Epidermal melanocyte (primary cell): ENCODE measurements at regions not wholly inside any gene's neighbourhood (a gene's known extent, or its start where the extent isn't known, plus 50 kb on each side); places are given as distances from the start of the nearest gene placed in this dataset.

Experiments used
- DNase-seq: peaks from one replicate; pipeline ENCODE4 v3.0.0; 2011; ENCODE audit warnings: low spot score; ENCODE audit not compliant: insufficient read length

DNA sequence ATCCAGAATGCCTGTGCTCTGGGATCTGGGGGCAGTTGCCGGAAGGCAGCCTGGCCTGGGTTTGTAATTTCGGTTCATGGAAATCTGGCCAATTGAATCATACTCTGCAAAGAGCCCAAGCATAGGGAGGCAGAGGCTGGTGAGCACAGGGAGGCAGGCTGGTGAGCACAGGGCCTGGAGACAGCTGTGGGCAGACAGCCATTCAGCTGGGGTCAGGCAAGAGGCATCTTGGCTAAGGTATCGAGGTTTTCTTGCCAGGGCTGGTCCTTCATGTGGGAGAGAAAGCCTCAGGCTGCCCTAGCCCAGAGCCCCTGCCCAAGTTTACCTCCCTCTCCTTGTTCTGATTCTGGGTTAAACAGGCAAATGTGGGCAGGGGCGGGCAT lies 63.7 kb upstream of the BAIAP2L1 start:
- DNase-seq = no peak

- DNase-seq = no peak
These were observed 63.1 kb upstream of the BAIAP2L1 start for GRCh38 chr7:98463837-98464557.

- no peak for DNase-seq
These were observed 62.2 kb upstream of the BAIAP2L1 start for GRCh38 chr7:98462911-98463633.

- no peak for DNase-seq
These were observed 60.0 kb upstream of the BAIAP2L1 start for GRCh38 chr7:98460902-98461301.

DNA sequence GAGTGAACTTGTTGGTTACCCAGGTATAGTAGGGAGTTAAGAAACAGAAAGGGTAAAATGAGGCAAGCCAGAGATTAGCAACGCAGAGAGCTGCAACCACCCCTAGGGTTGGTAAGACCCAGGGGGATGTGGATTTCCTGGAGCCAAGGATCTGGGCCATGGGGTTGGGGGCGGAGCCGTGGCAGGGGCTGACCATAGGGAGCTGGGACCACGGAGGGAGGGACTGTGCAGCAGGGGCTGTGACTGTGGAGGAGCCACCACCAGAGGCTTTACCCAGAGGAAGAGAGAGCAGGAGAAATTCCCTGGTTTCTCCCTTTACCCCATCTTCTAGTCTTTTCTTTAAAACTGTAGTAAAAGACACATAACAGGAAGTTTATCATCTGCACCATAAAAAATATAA lies 58.6 kb upstream of the BAIAP2L1 start:
- DNase-seq = no peak

DNA sequence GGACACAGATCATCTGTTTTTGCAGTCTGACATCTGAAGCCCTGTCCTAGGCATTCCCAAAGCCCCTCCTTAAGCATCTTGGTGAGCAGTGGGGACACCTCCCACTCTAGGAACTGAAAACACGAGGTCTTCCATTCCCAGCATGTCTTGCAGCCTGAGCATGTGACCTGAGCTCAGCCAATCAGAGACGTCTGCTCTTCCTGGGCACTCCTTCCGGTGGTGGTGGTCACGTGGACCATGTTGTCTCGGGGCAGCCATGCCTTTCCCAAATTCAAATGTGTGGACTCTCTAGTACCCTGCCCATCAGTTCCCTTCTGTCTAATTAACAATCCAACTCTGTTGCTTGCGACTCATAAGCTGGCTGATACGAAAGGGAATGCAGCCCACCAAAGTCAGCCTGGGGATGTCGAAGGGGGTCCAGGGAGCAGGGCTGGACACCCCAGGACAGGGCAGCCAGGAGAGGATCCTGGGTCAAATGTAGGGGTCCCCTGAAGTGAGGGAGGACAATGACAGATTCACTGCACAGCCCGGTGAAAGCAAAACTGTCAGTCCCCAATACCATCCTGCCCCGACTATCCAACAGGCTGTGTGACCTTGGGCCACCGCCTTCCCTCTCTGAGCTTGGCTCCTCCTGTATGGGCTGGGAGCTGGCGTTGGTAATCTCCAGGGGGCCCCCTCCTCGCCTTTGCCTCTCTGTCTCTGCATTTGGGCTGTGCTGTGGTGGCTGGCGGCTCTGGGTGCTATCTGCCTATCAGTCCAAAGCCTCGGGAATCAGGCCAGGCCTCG lies 57.4 kb upstream of the BAIAP2L1 start:
- DNase-seq = no peak

DNA sequence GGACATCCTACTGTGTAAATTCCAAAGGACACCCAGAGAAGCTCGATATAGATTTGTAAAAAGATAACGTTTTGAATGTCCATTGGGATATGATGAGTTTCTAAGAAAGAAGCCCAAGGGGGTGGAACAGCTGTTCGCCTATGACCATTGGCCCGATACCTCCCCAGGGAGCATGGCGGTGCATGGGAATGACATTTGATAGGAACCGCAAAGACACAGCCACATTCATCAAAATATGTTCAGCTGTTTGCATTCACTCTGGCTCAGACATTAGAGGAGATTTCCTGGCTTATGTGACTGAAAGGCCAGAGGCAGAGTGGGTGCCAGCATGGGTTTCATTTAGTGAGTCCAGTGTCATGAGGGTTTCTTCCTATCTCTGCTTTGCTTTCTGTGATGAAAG lies 56.0 kb upstream of the BAIAP2L1 start:
- no peak for DNase-seq

DNA sequence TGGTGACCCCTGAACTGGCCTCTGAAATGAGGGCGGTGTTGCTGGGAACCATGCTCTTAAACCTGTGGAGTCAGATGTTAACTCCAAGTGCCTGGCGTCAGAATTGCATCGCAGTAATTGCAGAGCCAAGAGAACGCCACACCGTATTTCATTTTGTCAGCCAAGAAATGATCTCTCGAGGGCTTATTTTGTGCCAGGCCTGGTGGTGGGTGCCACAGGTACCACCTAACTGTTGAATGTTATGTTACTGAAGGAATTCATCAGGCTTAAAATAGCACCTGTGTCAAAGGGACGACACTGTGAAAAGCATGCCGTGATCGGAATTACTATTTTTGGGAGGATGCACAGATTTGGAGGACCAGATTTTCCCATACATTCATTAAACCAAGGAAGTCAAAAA lies 51.9 kb upstream of the BAIAP2L1 start:
- DNase-seq = no peak
